ENCODE measurements at regions not wholly inside any gene's neighbourhood (a gene's known extent, or its start where the extent isn't known, plus 50 kb on each side); places are given as distances from the start of the nearest gene placed in this dataset.

DNA sequence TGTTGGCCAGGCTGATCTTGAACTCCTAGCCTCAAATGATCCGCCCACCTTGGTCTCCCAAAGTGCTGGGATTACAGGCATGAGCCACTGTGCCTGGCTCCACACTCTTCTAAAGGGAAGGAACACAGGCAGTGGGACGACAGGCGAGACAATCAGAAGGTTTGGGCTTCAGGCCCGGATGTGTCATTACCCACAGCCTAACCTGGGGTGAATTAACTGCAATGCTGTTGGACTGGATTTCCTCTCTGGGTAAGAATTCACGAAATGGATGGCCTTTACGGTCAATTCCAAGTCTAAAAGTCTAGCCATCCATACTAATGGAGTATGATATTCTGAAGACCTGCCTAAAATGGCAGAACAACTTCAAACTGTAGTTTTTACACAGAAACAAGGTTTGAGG lies 83.7 kb upstream of the CCDC28A start:
- TF ChIP-seq, protein P1, sequence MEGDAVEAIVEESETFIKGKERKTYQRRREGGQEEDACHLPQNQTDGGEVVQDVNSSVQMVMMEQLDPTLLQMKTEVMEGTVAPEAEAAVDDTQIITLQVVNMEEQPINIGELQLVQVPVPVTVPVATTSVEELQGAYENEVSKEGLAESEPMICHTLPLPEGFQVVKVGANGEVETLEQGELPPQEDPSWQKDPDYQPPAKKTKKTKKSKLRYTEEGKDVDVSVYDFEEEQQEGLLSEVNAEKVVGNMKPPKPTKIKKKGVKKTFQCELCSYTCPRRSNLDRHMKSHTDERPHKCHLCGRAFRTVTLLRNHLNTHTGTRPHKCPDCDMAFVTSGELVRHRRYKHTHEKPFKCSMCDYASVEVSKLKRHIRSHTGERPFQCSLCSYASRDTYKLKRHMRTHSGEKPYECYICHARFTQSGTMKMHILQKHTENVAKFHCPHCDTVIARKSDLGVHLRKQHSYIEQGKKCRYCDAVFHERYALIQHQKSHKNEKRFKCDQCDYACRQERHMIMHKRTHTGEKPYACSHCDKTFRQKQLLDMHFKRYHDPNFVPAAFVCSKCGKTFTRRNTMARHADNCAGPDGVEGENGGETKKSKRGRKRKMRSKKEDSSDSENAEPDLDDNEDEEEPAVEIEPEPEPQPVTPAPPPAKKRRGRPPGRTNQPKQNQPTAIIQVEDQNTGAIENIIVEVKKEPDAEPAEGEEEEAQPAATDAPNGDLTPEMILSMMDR (IDR thresholded peaks at IDR 0.05) = no peak
- TF ChIP-seq EP300 (IDR thresholded peaks at IDR 0.05) = no peak

Measured in suprapubic skin (tissue), 3 donors.